ENCODE measurements at regions not wholly inside any gene's neighbourhood (a gene's known extent, or its start where the extent isn't known, plus 50 kb on each side); places are given as distances from the start of the nearest gene placed in this dataset.

DNA sequence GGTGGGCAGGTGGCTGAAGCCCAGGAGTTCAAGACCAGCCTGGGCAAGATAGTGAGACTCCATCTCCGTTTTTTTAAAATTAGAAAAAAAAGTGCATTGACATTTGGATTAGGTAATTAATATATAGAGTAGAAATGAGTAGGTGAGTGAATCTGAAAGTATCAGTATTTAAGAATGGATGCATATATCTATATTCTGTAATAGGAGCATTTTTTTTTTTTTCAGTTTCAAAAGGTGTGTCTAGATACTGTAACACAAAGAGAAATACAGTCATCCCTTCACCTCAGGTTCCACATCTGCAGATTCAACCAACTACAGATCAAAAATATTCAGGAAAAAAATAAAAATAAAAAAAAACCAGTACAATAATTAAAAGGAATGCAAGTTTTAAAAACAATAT is 50.8 kb downstream of the RBM27 start:
- no peak for DNase-seq (ENCODE audit: low read depth)

DNA sequence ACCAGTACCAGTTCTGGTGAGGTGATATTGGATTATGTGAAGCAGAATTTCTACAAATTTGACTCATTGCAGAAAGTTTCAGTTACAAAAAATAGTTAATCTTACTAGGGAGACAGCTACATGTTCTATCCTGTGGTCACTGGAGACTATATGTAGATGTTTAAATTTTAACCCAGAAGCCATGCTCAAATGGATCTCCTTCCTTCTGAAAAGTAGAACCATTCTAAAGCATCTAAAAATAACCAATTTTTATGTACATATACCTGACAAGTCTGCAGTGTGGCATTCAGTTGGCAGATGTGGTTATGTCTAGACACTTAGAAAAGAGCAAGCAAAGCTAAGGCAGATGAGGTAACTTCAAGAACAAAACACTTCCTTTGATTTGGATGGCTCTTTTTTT is 65.5 kb upstream of the POU4F3 start:
- no peak for DNase-seq (ENCODE audit: low read depth)

DNA sequence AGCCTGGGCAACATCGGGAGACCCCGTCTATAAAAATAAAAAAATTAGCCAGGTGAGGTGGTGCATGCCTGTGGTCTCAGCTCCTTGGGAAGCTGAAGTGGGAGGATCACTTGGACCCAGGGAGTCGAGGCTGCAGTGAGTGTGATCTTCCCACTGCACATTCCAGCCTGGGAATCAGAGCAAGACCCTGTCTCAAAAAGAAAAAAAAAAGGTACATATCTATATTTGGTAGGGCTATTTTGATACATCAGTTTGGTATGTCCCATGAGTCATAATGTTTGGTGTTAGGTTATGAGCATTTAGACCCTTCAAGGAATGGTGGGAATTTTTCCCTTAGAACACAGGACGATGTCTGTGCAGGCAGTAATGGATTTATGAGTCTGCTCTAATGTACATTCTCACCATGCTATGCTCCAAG is 55.3 kb upstream of the POU4F3 start:
- DNase-seq (ENCODE audit: low read depth), result peak; percentile 77

DNA sequence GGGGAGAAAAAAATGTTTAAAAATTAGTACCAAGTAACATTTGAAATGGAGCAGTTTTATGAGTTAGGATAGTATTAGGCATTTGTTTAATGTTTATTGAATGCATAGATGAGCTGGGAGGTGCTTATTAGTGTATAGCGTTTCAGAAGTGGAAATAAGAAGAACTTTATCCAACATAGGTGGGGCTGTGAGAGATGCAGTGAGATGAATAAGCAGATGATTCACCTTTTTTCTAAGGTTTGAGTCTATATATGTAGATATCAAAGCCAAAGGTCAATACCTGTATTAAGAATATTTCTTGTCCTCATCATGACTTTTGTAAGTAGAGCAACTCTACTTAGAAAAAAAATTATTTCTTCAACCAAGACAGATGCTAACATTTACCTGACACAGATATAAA is 54.6 kb upstream of the POU4F3 start:
- no peak for DNase-seq (ENCODE audit: low read depth)

Measured in myocyte (in vitro differentiated cells).